ENCODE measurements at regions not wholly inside any gene's neighbourhood (a gene's known extent, or its start where the extent isn't known, plus 50 kb on each side); places are given as distances from the start of the nearest gene placed in this dataset.

DNA sequence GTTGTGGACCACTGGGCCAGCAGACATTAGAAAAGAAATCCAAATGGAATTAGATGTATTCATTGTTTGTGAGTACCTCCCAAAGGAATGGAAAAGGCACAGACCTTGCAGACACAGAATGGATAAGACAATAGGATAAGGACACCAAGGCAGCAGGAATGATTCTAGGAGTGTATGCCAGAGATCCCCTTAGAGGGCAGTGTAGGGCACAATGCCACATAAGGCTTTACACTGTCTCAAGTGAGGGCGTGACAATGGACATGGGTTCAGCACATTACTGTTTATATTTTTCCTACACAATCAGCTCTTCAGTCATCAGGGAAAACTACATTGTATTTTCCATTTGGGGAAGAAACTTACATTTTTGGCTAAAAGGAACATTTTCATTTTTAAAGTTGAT is 250.9 kb downstream of the PTH2R start:
- Histone ChIP-seq H3K4me2 (ENCODE audit: low read depth, low read length, poor library complexity, severe bottlenecking) (no peak overlapping the region), H3K27me3 (ENCODE audit: insufficient read depth, low read length, poor library complexity, severe bottlenecking) (no peaks in the 10 kb centered on the region), H3F3A (ENCODE audit: low read depth) (no peaks in the 10 kb centered on the region), H3K79me2 (ENCODE audit: insufficient read depth, low read length) (no peaks in the 10 kb centered on the region), H3K4me3 (ENCODE audit: low read length, poor library complexity, severe bottlenecking) (no peak overlapping the region), H2AFZ (ENCODE audit: low read length) (no peak overlapping the region), H3K36me3 (ENCODE audit: insufficient read depth, low read length) (no peaks in the 10 kb centered on the region), H3K9me3 (ENCODE audit: insufficient read depth, low read depth, low read length) (no peaks in the 10 kb centered on the region), H3K9ac (ENCODE audit: low read depth, low read length, poor library complexity, severe bottlenecking) (no peak overlapping the region), H4K20me1 (ENCODE audit: insufficient read depth, low read length, poor library complexity, severe bottlenecking) (no peaks in the 10 kb centered on the region), H3K9me2 (replicated peaks; ENCODE audit: low read depth, low read length) (no peaks in the 10 kb centered on the region), H3K4me1 (ENCODE audit: insufficient read depth, low read length, poor library complexity, severe bottlenecking) (no peaks in the 10 kb centered on the region)
- no peak for TF ChIP-seq EZH2phosphoT487 (IDR thresholded peaks at IDR 0.05; ENCODE audit: borderline replicate concordance)
- TF ChIP-seq, protein P1, sequence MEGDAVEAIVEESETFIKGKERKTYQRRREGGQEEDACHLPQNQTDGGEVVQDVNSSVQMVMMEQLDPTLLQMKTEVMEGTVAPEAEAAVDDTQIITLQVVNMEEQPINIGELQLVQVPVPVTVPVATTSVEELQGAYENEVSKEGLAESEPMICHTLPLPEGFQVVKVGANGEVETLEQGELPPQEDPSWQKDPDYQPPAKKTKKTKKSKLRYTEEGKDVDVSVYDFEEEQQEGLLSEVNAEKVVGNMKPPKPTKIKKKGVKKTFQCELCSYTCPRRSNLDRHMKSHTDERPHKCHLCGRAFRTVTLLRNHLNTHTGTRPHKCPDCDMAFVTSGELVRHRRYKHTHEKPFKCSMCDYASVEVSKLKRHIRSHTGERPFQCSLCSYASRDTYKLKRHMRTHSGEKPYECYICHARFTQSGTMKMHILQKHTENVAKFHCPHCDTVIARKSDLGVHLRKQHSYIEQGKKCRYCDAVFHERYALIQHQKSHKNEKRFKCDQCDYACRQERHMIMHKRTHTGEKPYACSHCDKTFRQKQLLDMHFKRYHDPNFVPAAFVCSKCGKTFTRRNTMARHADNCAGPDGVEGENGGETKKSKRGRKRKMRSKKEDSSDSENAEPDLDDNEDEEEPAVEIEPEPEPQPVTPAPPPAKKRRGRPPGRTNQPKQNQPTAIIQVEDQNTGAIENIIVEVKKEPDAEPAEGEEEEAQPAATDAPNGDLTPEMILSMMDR (conservative IDR thresholded peaks at IDR 0.05; ENCODE audit: low read length): peak; percentile 40

DNA sequence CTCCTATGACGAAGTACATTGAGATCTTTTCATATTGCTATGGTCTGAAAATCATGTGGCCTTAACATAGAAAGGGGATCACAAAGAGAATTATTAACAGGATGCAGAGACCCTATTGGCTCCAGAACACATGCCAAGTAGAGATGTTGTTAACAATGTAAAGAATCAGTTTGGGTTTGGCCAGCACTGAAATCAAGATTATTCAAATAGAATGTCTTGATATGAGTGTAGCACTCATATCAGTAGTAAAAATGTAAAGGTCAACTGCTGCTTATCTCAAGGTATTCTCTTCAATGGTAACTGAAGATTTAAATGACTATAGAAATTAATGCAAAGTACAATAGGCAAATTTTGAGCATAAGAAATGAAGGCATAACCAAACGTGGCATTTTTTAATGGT is 262.8 kb downstream of the PTH2R start:
- Histone ChIP-seq H3K4me2 (ENCODE audit: low read depth, low read length, poor library complexity, severe bottlenecking) (no peak overlapping the region), H3K9ac (ENCODE audit: low read depth, low read length, poor library complexity, severe bottlenecking) (no peak overlapping the region), H3K79me2 (ENCODE audit: insufficient read depth, low read length) (no peaks in the 10 kb centered on the region), H3K36me3 (ENCODE audit: insufficient read depth, low read length) (no peaks in the 10 kb centered on the region), H3K27me3 (ENCODE audit: insufficient read depth, low read length, poor library complexity, severe bottlenecking) (no peaks in the 10 kb centered on the region), H4K20me1 (ENCODE audit: insufficient read depth, low read length, poor library complexity, severe bottlenecking) (no peaks in the 10 kb centered on the region), H2AFZ (ENCODE audit: low read length) (no peak overlapping the region), H3F3A (ENCODE audit: low read depth) (no peaks in the 10 kb centered on the region), H3K4me1 (ENCODE audit: insufficient read depth, low read length, poor library complexity, severe bottlenecking) (no peaks in the 10 kb centered on the region), H3K4me3 (ENCODE audit: low read length, poor library complexity, severe bottlenecking) (no peak overlapping the region), H3K9me3 (ENCODE audit: insufficient read depth, low read depth, low read length) (no peaks in the 10 kb centered on the region), H3K9me2 (replicated peaks; ENCODE audit: low read depth, low read length) (no peaks in the 10 kb centered on the region)
- TF ChIP-seq, protein P1 (conservative IDR thresholded peaks at IDR 0.05; ENCODE audit: low read length): no peak
- TF ChIP-seq EZH2phosphoT487 (IDR thresholded peaks at IDR 0.05; ENCODE audit: borderline replicate concordance): no peak

DNA sequence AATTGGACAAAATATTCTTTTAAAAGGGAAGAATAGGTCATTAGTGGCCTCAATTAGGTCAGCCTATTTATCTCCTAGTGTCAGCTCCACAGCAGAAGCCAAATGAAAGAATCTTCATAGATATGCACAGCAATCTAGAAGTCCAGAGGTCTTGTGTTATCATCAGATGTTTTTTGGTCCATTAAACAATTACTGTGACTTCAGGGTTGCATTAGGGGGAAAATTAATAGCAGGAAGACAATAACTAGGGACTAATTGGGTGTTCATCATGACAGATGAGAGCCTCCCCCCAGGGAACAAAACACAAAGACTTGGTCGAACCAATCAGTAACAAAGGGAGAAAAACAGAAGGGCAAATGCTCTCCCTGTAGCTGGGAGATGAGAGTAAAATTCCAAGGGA is 264.7 kb downstream of the PTH2R start:
- no peak for TF ChIP-seq EZH2phosphoT487 (IDR thresholded peaks at IDR 0.05; ENCODE audit: borderline replicate concordance)
- TF ChIP-seq, protein P1 (conservative IDR thresholded peaks at IDR 0.05; ENCODE audit: low read length): no peak
- H2AFZ ChIP-seq (ENCODE audit: low read length): no peak overlapping the region

More for the DNA sequence above, 264.7 kb downstream of the PTH2R start:
- Histone ChIP-seq H3K9me2 (replicated peaks; ENCODE audit: low read depth, low read length) (no peaks in the 10 kb centered on the region), H3K4me1 (ENCODE audit: insufficient read depth, low read length, poor library complexity, severe bottlenecking) (no peaks in the 10 kb centered on the region), H3K79me2 (ENCODE audit: insufficient read depth, low read length) (no peaks in the 10 kb centered on the region), H3K9ac (ENCODE audit: low read depth, low read length, poor library complexity, severe bottlenecking) (no peak overlapping the region), H3F3A (ENCODE audit: low read depth) (no peaks in the 10 kb centered on the region), H3K9me3 (ENCODE audit: insufficient read depth, low read depth, low read length) (no peaks in the 10 kb centered on the region), H3K4me3 (ENCODE audit: low read length, poor library complexity, severe bottlenecking) (no peak overlapping the region), H4K20me1 (ENCODE audit: insufficient read depth, low read length, poor library complexity, severe bottlenecking) (no peaks in the 10 kb centered on the region), H3K27me3 (ENCODE audit: insufficient read depth, low read length, poor library complexity, severe bottlenecking) (no peaks in the 10 kb centered on the region), H3K36me3 (ENCODE audit: insufficient read depth, low read length) (no peaks in the 10 kb centered on the region), H3K4me2 (ENCODE audit: low read depth, low read length, poor library complexity, severe bottlenecking) (no peak overlapping the region)

Measured in Loucy (cell line).